SHP77 treated with DMSO at 0.1 percent for 48 hours (cell line): ENCODE measurements at regions not wholly inside any gene's neighbourhood (a gene's known extent, or its start where the extent isn't known, plus 50 kb on each side); places are given as distances from the start of the nearest gene placed in this dataset.
"Not testable (repeated sequence)": the region's sequence is repeated elsewhere in the genome, so short reads cannot be mapped to it uniquely, and the experiment has no call there.

Source experiments
- DNase-seq: peaks from one replicate; lab custom pipeline; 2025; lab: John Stamatoyannopoulos, UW

DNA sequence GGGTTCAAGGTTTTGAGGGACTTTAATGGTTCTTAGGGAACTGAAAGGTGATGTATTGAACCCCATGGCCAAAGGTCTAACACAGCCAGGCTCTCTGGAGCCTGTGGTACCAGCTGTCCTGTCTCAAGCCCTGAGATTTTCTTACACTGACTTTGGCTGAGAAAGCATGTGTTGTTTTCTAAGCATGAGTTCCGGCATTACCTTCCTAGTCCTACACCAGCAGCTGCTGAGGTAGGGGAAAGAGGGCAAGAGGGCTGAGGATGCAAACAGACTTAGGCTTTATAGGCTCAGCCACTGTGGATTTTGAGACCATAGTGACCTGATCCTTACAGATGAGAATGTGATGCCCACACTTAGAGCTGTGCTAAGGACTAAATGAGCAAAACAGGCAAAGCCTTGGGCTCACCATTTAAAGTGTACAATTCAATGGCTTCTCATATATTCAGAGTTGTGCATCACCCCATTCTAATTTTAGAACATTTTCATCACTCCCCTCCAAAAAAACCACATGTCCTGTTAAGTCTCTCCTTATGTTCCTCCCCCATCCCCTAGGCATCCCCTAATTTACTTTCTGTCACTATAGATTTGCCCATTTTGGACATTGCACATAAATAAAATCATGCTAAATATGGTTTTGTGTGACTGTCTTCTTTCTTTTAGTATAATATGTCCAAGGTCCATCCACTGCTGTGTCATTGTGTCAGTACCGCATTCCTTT, 99.7 kb upstream of the OTOS start:
- no peak for DNase-seq

DNA sequence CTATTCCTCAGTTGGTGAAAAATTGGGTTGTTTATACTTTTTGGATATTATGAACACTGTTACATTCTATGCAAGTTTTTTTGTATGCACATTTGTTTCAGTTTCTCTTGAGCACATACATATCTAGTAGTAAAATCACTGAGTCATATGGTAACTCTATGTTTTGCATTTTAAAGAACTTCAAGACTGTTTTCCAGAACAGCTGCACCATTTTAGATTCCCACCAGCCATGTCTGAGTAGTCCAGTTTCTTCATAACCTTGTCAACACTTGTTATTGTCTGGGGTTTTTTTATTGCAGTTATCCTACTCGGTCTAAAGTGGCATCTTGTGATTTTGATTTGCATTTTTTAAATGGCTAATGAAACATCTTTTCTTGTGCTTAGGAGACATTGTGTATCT, 100.3 kb upstream of the OTOS start:
- no peak for DNase-seq

DNA sequence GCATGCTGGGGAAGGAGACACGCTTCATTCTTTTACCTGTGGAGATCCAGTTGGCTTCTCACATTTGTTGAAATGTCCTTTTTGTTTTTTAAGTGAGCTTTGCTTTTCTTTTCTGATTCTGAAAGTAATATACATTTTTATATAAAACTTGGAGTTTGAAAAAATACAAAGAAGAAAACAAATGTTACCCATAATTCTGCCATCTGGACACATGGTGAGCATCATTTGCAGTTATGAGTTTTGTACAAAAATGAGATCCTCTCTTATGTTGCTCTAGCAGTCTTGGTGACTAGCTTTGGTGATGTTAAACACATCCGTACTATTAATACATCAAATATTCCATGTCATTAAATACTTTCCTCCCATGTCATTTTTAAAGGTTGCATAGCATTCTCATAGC, 101.1 kb upstream of the OTOS start:
- DNase-seq: no peak

DNA sequence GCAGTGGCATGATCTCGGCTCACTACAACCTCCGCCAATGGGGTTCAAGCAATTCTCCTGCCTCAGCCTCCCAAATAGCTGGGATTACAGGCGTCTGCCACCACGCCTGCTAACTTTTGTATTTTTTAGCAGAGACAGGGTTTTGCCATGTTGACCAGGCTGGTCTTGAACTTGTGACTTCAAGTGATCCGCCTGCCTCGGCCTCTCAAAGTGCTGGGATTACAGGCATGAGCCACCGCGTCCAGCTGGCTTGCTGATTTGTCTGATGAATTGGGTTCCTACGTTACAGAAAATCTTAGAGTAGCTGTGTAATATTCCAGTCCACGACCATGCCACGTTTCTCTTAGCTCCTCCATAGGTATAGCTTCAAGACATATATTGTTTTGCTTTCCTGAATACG, 102.6 kb upstream of the OTOS start:
- DNase-seq: not testable (repeated sequence)

DNA sequence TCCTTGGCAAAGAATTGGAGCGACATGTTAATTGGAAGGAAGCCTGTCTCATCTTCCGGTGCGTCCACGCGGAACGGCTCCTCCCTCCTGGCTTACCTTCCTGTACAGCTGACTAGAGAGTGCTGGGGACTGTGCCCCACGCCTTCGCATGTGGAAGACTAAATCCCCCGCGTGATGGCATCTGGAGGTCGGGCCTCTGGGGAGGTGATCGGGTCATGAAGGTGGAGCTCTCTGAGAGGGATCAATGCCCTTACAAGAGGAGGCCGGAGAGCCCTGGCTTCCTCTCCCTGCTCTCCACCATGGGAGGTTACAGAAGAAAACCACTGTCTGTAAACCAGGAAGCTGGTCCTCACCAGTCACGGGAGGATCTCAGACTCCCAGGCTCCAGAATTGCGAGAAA, 104.1 kb upstream of the OTOS start:
- DNase-seq: no peak

DNA sequence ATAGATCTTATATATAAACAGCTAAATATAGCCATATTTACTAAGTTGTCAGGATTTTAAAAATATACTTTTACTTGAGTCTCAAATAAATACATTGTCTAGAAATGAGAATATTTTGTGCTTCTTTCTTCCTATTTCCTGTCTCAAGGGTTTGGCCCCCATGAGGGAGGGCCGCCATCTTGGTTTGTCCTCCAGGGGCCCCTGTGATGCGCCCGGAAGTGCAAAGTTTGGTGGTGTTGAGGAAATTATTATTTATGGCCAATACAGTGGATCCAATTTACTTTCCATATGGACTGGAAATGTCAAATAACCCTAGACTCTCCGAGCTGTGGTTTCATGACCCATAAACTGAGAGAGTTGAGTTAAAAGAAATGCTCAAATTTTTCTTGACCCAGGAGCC, 104.7 kb upstream of the OTOS start:
- DNase-seq: no peak

DNA sequence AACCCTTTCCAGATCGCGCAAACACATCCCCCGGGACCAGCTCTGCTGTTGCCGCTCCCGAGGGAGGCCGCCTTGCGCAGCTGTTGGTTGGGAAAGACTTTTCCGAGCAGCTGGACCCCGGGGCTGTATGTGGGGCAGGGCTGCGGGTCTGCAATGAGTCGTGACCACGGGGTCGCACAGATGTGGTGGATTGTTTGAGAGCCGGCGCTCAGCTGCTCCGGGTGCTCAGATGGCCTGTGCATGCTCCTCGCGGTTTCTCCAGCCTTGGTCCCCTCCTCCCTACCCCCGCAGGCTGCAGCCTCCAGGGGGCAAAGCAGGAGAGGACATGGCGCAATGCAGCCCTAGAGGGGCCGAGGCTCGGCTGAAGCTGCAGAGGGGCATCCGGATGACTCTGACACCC, 105.2 kb upstream of the OTOS start:
- no peak for DNase-seq

DNA sequence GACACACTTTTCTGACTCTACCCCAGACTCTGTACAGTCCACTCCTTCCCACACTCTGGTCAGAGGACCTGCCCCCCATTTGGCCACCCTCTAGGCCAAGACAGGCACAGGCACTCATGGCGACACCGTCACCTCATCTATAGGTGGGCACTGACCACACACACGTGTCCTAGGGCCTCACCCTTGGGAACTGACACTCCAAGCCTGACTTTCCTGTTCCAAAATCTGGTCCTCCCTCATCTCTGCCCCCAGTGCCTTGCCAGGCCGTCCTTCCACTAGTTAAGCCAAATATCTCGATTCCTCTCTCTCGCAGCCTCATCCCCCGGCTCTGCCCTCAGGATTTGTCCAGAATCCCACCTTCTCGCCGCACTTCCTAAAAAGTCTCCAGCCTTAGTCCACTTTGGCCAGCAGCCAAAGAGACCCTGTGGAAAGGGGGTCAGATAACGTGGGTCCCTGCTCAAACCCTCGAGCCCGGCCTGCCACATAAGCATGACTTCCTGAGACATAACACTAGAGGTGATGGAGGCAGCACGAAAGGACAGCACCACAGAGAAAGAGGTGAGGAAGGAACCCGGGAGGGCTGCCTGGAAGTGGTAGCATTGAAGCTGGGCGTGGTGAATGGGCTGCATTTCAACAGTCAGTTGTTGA, 105.8 kb upstream of the OTOS start:
- DNase-seq: no peak

DNA sequence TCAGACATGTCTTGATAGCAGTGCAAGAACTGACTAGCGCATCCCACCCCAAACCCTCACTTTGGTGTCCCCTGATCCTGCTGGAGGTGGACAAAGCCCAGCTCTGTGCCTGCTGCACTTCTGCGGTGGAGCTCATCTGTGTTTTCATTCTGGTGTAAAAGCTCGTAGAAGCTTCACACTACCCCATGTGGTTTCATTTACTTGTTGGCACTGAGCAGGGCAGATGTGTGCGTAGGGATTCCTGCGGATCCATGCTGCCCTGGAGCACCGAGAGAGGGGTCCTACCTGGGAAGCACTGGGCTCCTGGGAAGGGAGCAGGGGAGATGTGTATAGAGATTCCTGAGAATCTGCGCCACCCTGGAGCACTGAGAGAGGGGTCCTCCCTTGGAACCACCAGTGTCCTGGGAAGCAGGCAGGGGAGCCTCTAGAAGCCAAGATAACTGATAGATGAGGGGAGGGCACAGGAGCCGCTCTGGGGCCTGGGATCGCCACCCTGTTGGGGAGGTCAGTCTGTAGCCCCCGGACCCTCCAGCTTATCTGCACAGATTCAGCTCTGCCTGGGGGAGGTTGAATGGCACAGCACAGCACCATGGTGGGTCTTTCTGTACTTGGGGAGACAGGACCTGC, 106.9 kb upstream of the OTOS start:
- no peak for DNase-seq

DNA sequence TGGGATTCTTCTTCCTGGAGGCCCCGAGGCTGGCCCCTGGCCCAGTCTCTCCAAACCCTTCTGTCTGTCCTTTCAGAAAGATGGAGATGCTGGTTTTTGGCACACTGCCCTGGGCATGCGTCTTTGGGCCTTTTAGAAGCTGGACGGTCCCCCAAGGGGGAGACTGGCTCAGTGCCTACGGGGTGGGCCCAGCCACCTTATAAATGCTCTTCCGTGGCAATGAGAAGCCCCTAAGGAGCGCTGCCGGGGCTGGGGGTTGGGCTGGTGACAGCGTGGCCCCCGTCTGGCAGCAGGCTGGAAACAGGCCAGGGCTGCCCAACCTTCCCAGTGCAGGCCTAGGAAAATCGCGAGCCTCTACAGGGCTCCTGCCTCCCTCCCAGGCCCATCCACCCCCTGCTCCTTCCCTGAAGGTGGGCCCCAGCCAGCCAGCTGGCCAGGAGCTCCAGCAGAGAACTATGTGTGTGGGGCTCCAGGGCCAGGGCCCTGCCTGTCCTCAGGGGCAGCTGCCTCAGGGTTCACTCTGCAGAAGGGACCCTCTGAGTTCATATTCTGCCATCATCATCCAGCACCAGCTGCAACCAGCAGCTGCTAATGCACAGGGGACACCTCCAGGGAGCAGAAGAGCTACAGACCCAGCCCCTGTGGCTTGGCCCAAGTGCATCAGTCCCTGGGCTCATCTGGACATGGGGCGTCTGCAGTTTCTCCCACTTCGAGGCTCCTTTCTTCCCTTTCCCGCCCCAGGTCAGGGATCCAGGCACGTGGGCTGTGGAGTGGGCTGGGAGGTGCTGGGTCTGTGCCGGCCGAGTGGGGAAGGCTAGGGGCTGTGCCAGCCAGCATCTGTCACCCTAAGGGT, 107.6 kb upstream of the OTOS start:
- no peak for DNase-seq

DNA sequence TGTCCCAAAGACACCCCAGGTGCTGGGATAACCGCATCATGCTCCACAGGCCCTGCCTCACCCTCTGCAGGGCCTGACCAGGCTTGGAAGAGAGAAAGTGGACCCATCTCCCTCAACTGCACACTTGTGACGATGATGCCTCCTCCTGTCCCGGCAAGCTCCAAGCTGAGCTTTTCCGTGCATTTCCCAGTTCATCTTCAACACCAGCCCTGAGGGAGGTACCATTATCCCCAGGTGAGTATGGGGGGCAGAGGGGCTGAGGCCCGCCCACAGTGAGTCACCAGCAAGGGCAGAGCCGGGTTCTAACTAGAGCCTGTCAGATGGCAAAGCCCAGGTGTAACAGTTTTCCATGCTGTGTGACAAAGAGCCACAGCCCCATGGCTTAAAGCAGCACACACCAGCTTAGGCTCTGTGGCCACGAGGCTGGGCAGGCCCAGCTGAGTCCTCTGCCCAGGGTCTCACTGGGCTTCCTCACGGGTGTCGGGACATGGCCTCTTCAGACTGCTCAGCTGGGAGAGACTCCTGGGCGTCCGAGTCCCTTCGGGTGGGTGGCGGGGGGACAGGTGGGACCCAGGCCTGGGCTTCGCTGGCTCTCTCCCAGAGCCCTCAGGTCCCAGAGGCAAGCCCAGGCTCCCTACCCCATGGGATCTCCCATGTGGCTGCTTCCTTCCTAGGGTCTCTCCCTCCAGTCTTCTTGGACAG, 108.4 kb upstream of the OTOS start:
- DNase-seq: no peak

DNA sequence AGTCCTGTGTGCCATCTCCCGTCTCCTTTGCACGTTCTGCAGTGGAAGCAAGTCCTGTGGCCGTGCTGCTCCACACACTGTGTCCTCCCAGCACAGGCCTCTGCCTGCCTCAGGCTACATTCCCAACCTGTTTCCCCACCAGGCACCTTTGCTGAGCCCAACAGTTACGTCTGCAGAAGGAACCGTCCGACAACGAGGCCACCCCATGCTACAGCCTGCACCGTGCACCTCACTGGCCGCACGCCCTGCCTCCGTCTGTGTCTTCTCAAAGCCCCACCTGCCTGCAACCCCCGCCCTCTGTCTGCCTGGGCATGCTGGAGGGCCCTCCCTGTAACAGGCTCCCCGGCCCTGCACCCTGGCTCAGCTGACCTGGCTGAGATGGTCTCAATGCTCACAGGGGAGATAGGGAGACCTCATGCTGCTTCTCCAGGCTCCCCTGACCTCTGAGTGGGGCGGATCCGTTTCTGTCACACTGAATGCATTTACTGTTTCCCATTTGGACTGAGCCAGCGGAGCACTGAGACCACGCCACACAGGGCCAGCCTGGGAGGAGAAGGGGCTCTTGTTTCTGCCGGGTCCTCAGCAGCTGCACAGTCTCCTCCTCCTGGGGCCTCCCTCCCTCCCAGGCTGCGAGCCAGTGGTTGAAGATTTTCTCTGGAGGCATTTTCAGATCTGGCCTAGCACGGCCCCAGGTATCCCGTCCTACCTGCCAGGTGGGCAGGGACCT, 109.1 kb upstream of the OTOS start:
- DNase-seq: no peak

DNA sequence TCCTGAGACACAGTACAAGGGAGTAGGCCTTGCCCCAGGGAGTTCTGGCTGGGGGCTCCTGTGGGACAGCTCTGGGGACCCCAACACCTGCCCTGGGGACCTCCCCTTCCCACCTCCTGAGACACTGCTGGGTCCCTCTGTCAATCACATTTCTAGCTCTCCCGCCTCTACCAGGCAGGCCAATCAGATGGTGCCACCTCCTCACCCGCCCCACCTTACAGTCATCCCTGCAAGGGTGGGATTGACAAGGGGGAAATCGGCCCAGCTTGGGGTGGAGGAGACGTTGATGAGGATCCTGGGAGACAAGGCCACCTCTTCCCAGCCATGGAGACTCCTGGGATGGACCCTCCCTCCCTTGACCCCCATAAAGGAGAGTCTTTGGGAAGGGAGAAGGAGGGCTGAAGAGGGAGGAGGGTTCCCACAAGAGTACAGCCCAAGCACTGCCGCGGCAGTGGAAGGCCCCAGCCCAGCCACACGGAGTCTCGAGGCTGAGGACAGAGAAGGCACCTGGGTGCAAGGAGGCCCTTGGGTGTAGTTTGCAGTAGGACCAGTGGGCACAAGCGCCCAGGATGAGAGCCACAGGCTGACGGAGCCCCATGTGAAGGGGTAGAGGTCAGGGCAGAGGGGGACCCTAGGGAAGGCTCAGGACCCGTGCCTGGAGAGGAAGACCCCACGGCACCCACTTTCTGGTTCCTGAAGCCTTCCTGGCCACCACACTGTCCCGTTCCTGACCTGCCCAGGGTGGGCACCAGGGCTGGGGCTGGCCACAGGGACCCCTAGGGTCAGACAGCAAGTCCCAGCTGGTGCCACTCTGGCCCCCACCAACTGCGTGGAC, 109.9 kb upstream of the OTOS start:
- no peak for DNase-seq

DNA sequence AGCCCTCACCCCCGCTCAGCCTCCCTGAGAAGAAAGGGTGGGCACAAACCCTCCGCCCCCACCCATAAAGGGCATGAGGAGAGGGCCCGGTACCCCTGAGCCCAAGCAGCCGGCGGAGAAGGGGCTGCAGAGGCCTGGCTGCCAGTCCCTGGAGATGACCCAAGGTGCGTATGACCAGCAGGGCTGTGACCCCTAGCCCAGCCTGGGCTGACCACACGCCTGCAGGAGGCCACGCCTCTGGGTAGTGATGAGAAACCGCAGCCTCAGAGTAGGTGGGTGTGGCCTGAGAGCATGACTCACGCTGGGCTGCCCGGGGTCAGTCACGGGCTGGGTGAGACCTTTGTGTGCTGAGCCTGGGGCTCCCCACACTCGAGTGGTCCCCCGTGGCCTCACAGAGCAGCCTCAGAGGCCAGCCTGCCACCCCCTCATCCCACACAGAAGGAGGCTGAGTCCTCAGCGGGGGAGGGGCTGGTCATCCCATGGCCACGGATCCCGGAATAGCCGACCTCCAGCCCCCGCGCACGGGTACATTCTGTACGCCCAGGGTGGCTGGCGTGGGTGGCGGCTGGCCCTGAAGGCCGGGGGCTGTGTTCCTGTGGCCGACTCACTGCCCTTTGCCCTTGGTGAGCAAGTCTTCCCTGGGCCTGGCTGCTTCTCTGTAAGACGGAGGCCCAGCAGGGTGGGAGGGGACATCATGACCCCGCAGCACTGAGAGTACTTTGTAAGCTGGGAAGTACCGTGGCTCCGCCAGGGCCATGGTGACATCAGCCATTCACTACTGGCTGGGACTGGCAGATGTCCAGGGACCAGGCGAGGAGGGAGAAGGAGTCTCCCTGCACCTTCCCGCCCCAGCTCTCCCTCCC, 110.8 kb upstream of the OTOS start:
- DNase-seq: peak; percentile 33

DNA sequence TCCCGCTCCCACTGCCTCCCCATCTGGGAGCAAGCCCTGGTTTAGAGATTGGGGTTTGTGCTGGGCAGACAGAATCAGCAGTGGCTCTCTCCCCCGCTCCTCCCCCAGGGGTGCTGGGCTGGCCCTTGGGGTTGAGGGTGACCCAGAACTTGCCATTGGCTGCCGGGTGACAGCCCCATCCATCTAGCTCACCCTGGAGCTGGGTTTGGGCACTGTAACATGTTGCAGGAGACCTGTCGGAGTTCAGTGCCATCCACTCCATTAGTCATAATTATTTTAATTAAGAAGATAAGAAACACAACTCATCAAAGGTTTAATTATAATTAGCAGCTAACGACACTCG, 111.4 kb upstream of the OTOS start:
- DNase-seq: no peak

DNA sequence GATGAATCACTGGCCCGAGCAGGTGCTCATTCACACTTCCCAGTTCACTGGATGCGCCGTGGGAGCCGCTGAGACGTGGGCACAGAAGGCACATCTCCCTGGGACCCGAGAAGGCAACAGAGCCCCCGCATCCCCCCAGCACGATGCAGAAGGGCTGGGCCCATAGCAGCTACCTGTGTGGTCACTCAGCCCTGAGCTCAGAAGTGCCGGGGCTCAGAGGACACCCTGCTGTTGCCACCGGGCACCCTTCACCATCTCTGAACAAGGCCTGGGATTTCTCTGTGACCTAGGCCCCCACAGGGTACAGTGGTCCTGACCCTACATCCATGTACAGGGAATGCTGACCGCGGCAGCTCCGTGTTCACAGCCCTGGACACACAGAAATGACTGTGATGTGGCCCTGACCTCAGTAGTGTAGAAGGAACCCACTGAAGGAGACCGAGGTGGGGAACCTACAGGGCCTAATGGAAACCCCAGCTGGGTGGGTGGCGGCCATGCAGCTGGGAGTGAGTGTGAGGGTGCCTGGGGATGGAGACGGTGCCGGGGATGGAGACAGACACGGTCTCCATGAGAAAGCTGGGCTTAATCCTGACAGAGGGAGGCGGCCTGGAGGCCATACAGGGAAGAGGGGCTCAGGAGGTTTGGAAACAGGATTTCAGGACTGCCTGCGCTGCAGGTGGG, 111.9 kb upstream of the OTOS start:
- DNase-seq: no peak

DNA sequence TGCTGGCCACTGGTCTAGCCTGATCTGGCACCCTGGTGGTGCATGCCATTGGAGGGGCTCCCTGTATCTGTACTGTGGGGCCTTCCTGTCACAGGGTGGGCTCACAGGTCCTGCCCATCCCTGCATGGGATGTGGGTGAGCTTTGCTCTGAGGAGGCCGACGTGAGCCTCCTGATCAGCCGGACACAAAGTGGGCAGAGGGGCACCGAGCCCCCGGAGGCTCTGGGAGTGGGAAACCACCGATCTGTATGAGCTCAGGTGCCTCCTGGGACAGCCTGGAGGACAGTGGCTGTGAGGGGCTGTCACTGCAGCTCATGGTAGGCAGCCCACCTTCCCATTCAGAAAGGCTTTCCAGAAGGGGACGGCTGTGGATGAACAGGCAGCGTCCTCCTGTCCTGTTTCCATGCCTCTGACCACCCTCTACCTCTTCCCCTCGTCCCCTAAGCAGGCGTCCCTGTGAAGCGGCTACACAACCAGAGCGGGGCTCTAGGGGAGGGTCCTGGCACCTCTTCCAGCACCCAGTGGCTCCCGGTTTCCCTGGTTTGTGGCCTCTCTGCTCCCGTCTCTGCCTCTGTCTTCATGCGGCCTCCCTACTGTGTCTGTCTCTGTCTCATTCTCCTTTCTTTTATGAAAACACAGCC, 112.5 kb upstream of the OTOS start:
- DNase-seq: no peak

DNA sequence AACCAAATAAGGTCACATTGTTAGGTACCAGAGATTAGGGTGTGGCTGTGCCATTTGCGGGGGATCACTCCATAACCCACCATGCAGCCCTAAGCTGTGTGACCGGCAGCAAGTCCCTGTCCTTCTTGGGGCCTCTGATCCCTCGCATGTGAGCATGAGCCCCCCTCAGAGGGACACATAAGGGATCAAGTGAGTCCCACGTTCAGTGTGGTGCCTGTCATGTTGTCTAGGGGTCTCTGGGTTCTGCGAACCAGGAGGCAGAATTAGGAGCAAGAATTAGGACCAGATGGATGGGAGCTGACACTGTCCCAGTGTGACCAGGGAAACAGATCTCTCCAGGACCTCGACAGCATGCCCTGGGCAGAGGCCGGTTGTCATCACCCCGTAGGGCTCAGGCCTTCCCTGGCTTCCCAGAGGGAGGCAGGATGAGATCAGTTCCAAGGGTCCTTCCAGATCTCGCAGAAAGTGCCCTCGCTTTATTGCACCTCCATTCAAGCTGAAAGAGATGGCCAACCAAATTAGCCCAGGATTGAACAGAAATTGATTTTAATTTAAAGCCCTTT, 113.2 kb upstream of the OTOS start:
- DNase-seq: no peak
